ENCODE measurements at regions not wholly inside any gene's neighbourhood (a gene's known extent, or its start where the extent isn't known, plus 50 kb on each side); places are given as distances from the start of the nearest gene placed in this dataset.

- Mint-ChIP-seq H3K9me3 (peaks cover 3% of the 10 kb centered on the region), H3K36me3 (ENCODE audit: low read depth) (no peaks in the 10 kb centered on the region), H3K4me1 (no peaks in the 10 kb centered on the region), H3K4me3 (no peak overlapping the region), H3K27ac (no peak overlapping the region), H3K27me3 (ENCODE audit: insufficient read depth) (no peaks in the 10 kb centered on the region)
- Histone ChIP-seq H3K9me3 (ENCODE audit: control insufficient read depth, low read length) (no peaks in the 10 kb centered on the region), H3K4me3 (ENCODE audit: low read length) (no peak overlapping the region), H3K27ac (ENCODE audit: low read depth, low read length) (no peak overlapping the region), H3K4me1 (ENCODE audit: control insufficient read depth, insufficient read depth, low read length) (no peaks in the 10 kb centered on the region), H3K36me3 (ENCODE audit: control insufficient read depth, insufficient read depth, low read length) (no peaks in the 10 kb centered on the region), H3K9ac (ENCODE audit: extremely low read depth, low read length, poor library complexity, severe bottlenecking) (no peak overlapping the region), H3K27me3 (ENCODE audit: control insufficient read depth, insufficient read depth, low read length, poor library complexity, severe bottlenecking) (no peaks in the 10 kb centered on the region)
- DNase-seq, result no peak
- WGBS, 2 experiments (ENCODE audit: insufficient coverage in 1 of 2, insufficient read length in 1 of 2), result 66 to 93% methylated on average over 2 to 5 of the region's 5 CpGs
- TF ChIP-seq, protein P1, sequence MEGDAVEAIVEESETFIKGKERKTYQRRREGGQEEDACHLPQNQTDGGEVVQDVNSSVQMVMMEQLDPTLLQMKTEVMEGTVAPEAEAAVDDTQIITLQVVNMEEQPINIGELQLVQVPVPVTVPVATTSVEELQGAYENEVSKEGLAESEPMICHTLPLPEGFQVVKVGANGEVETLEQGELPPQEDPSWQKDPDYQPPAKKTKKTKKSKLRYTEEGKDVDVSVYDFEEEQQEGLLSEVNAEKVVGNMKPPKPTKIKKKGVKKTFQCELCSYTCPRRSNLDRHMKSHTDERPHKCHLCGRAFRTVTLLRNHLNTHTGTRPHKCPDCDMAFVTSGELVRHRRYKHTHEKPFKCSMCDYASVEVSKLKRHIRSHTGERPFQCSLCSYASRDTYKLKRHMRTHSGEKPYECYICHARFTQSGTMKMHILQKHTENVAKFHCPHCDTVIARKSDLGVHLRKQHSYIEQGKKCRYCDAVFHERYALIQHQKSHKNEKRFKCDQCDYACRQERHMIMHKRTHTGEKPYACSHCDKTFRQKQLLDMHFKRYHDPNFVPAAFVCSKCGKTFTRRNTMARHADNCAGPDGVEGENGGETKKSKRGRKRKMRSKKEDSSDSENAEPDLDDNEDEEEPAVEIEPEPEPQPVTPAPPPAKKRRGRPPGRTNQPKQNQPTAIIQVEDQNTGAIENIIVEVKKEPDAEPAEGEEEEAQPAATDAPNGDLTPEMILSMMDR (conservative IDR thresholded peaks at IDR 0.05), result no peak
These were observed 56.3 kb downstream of the SLC24A2 start for GRCh38 chr9:19732441-19732951.

- no peaks in the 10 kb centered on the region for H3K27me3 Mint-ChIP-seq (ENCODE audit: insufficient read depth)
- H3K27ac Mint-ChIP-seq, result no peak overlapping the region
- no peaks in the 10 kb centered on the region for H3K9me3 Mint-ChIP-seq
- TF ChIP-seq, protein P1 (conservative IDR thresholded peaks at IDR 0.05), result no peak
- Histone ChIP-seq H3K27ac (ENCODE audit: low read depth, low read length) (no peak overlapping the region), H3K4me1 (ENCODE audit: control insufficient read depth, insufficient read depth, low read length) (no peaks in the 10 kb centered on the region), H3K4me3 (ENCODE audit: low read length) (no peak overlapping the region), H3K9ac (ENCODE audit: extremely low read depth, low read length, poor library complexity, severe bottlenecking) (no peak overlapping the region), H3K36me3 (ENCODE audit: control insufficient read depth, insufficient read depth, low read length) (no peaks in the 10 kb centered on the region), H3K9me3 (ENCODE audit: control insufficient read depth, low read length) (no peaks in the 10 kb centered on the region), H3K27me3 (ENCODE audit: control insufficient read depth, insufficient read depth, low read length, poor library complexity, severe bottlenecking) (no peaks in the 10 kb centered on the region)
- H3K36me3 Mint-ChIP-seq (ENCODE audit: low read depth), result no peaks in the 10 kb centered on the region
- no peak overlapping the region for H3K4me3 Mint-ChIP-seq
- WGBS, 2 experiments (ENCODE audit: insufficient coverage in 1 of 2, insufficient read length in 1 of 2), result 83 to 89% methylated on average over 2 to 5 of the region's 5 CpGs
- no peaks in the 10 kb centered on the region for H3K4me1 Mint-ChIP-seq
- no peak for DNase-seq
These were observed 60.7 kb downstream of the SLC24A2 start for GRCh38 chr9:19728101-19728500.

DNA sequence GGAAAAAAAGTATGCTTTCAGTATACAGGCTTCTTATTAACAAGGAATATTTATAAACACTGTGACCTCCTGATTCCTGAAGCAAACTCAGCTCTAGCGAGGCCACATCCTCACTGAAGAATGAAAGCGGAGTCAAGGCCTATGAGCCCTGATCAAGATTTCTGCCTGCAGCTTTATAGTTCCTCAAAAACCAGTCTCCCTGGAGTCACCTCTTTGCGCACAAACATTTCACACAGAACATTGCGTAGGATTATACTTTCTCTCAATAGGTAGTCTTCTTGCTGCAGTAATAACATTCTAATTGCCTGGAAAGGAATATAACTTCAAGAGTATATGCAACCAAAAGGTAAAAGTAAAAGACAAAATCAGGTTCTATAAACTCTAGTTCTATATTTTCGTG lies 62.9 kb downstream of the SLC24A2 start:
- Histone ChIP-seq H3K36me3 (ENCODE audit: control insufficient read depth, insufficient read depth, low read length) (no peaks in the 10 kb centered on the region), H3K4me3 (ENCODE audit: low read length) (no peak overlapping the region), H3K9me3 (ENCODE audit: control insufficient read depth, low read length) (no peaks in the 10 kb centered on the region), H3K4me1 (ENCODE audit: control insufficient read depth, insufficient read depth, low read length) (no peaks in the 10 kb centered on the region), H3K27ac (ENCODE audit: low read depth, low read length) (no peak overlapping the region), H3K27me3 (ENCODE audit: control insufficient read depth, insufficient read depth, low read length, poor library complexity, severe bottlenecking) (no peaks in the 10 kb centered on the region), H3K9ac (ENCODE audit: extremely low read depth, low read length, poor library complexity, severe bottlenecking) (no peak overlapping the region)
- DNase-seq, result no peak
- Mint-ChIP-seq H3K4me1 (no peaks in the 10 kb centered on the region), H3K9me3 (no peaks in the 10 kb centered on the region), H3K27me3 (ENCODE audit: insufficient read depth) (no peaks in the 10 kb centered on the region), H3K27ac (no peak overlapping the region), H3K4me3 (no peak overlapping the region), H3K36me3 (ENCODE audit: low read depth) (no peaks in the 10 kb centered on the region)
- TF ChIP-seq, protein P1 (conservative IDR thresholded peaks at IDR 0.05), result no peak
- WGBS, 2 experiments (ENCODE audit: insufficient coverage in 1 of 2, insufficient read length in 1 of 2), result 95 to 98% methylated on average over 4 to 5 of the region's 5 CpGs

All from endodermal cell (in vitro differentiated cells).